Heart right ventricle (tissue), 16 donors: ENCODE measurements at regions not wholly inside any gene's neighbourhood (a gene's known extent, or its start where the extent isn't known, plus 50 kb on each side); places are given as distances from the start of the nearest gene placed in this dataset.

Source experiments
- ATAC-seq, 8 donors: fragments of 200-7000 bp; cut with Tn5 transposase; one replicate each; pipeline ENCODE4 v1.9.1; 2020; ENCODE audit warnings: mild to moderate bottlenecking in 8 of 8, moderate library complexity in 8 of 8, moderate number of reproducible peaks in 1 of 8
- DNase-seq, 2 donors: peaks; one replicate each; pipeline ENCODE4 v3.0.0-alpha.2; 2020
- H3K27ac ChIP-seq, 10 donors: fragments of 200-600 bp; sonication (generic) in 2 of 10; one replicate each; pipeline versions ENCODE4 v1.5.0 to v1.8.0; 2020 to 2022; ENCODE audit warnings: mild to moderate bottlenecking in 3 of 10
- H3K27me3 ChIP-seq, 7 donors: fragments of 200-600 bp; one replicate each; pipeline ENCODE4 v1.8.0; 2021 to 2022; ENCODE audit warnings: mild to moderate bottlenecking in 2 of 7
- H3K36me3 ChIP-seq, 9 donors: fragments of 200-600 bp; sonication (generic) in 1 of 9; one replicate each; pipeline versions ENCODE4 v1.5.0 to v1.8.0; 2020 to 2022; ENCODE audit warnings: mild to moderate bottlenecking in 2 of 9
- H3K4me1 ChIP-seq, 9 donors: fragments of 200-600 bp; sonication (generic) in 1 of 9; one replicate each; pipeline versions ENCODE4 v1.5.0 to v1.8.0; 2020 to 2022; ENCODE audit warnings: mild to moderate bottlenecking in 4 of 9
- H3K4me3 ChIP-seq, 10 donors: fragments of 200-600 bp; sonication (generic) in 2 of 10; one replicate each; pipeline versions ENCODE4 v1.5.0 to v1.8.0; 2020 to 2022; ENCODE audit warnings: mild to moderate bottlenecking in 7 of 10, moderate library complexity in 2 of 10
- H3K9me3 ChIP-seq, 11 donors: fragments of 200-600 bp in 10 of 11; sonication (generic) in 2 of 11; one replicate each; pipeline versions ENCODE4 v1.5.0 to v1.8.0; 2013 to 2022; ENCODE audit warnings: mild to moderate bottlenecking in 2 of 11, control low read depth in 1 of 11, moderate library complexity in 1 of 11
- CTCF ChIP-seq, 9 donors: fragments of 200-600 bp; sonication (generic) in 2 of 9; IDR thresholded peaks; one replicate each; pipeline versions ENCODE4 v1.5.0 to v1.8.0; 2021 to 2022; ENCODE audit warnings: antibody characterized with exemption in 9 of 9, mild to moderate bottlenecking in 5 of 9, moderate library complexity in 1 of 9
- WGBS, 2 donors: extraction: QIAGEN DNeasy Blood & Tissue Kit; methylation state at CpG; one replicate each; pipeline ENCODE4 v1.1.7; 2013; ENCODE audit warnings: inconsistent platforms in 1 of 2; 5-methylcytosine and 5-hydroxymethylcytosine counted together
- intact Hi-C, 10 donors: fragments of 100-400 bp; cut with DNase I; formaldehyde crosslinking; loops; one replicate each; pipeline versions ENCODE4 v1.11.1 to v1.14.2; 2022
- donor health status: Arrhythmogenic right ventricular cardiomyopathy.
- donor health status: ischemic (EF 13 %, LVEDD 7.1; RV severe dilation, severe dysfunction).
- donor health status: healthy with polysubstance abuse.
- donor health status: DM: no; HTN: yes; CAD: no.
- donor health status: DM: no; HTN: no; CAD: no.
- donor health status: ischemic (EF 25% LVEDD 6.9; RV normal size, moderate dysfunction).
- donor health status: ischemic (EF 25% LVEDD 5.7; RV mildly dilated, moderate dysfunction).
- donor health status: healthy.
- donor health status: DM: yes; HTN: yes; CAD: no.
- donor health status: Ischemic cardiomyopathy.
- donor health status: ischemic (EF 35%, LVEDD 5.7; RV mildly dilated, moderate dysfunction).
- donor health status: nonischemic (EF 11% LVEDD 7.7; RV severe dilation, severe dysfunction).
- donor health status: DM: yes; HTN: yes; CAD: no.
- donor health status: PGD.
- donor health status: ischemic (EF 29% LVEDD 5.4; RV normal size, mild dysfunction).
- donor health status: nonischemic (EF 23%, LVEDD 6.1; RV moderate dilation, normal function).

- intact Hi-C loops = no loop called here
- Histone ChIP-seq H3K36me3 (no peaks in the 10 kb centered on the region), H3K4me3 (no peak overlapping the region), H3K27me3 (peaks cover 0 to 7% (median 0%) of the 10 kb centered on the region in 7 donors), H3K4me1 (no peaks in the 10 kb centered on the region), H3K9me3 (peaks cover 0 to 3% (median 0%) of the 10 kb centered on the region in 11 donors), H3K27ac (no peak overlapping the region)
- ATAC-seq (no peak), DNase-seq (no peak)
- WGBS, 2 donors = 82 to 87% methylated on average over 22 of the region's 22 CpGs
- TF ChIP-seq CTCF (IDR thresholded peaks at IDR 0.05) = no peak
Measured at GRCh38 chr2:4002841-4003403, 299.5 kb downstream of the DCDC2C start.

DNA sequence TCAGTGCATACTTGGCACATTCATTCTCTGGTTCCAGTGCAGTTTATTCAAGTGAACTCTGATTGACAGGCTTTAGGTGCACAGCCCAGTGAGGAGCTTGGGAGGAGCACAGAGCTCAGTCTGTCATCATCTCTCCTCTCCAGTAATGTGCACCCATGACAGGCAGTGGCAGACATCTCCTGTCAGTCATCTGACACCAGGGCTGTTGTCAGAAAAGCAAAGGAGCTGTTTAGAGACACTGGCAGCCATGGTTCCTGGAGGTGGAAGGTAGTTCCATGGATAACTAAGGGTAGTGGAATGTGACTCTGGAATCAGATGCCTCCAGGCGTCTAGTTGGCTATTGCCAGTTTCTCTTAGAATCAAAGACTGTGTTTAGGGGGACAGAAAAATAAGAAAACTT, 308.8 kb downstream of the DCDC2C start:
- no peak for TF ChIP-seq CTCF (IDR thresholded peaks at IDR 0.05)
- H3K27me3 ChIP-seq = no peaks in the 10 kb centered on the region
- no peak overlapping the region for H3K4me3 ChIP-seq
- 67 to 76% methylated on average over 1 of the region's 1 CpG for WGBS, 2 donors
- ATAC-seq = no peak
- intact Hi-C loops = no loop called here
- H3K9me3 ChIP-seq = peaks cover 0 to 12% (median 0%) of the 10 kb centered on the region in 11 donors
- no peak overlapping the region for H3K27ac ChIP-seq
- H3K4me1 ChIP-seq = no peaks in the 10 kb centered on the region
- DNase-seq = no peak
- no peaks in the 10 kb centered on the region for H3K36me3 ChIP-seq

GRCh38 chr2:4018535-4018934, 315.2 kb downstream of the DCDC2C start:
- H3K4me1 ChIP-seq = no peaks in the 10 kb centered on the region
- intact Hi-C loops = no loop called here
- peaks cover 0 to 23% (median 0%) of the 10 kb centered on the region in 11 donors for H3K9me3 ChIP-seq
- H3K27ac ChIP-seq = no peak overlapping the region
- H3K36me3 ChIP-seq = no peaks in the 10 kb centered on the region
- TF ChIP-seq CTCF (IDR thresholded peaks at IDR 0.05) = no peak
- H3K27me3 ChIP-seq = no peaks in the 10 kb centered on the region
- no peak overlapping the region for H3K4me3 ChIP-seq
- DNase-seq = no peak
- no peak for ATAC-seq

DNA sequence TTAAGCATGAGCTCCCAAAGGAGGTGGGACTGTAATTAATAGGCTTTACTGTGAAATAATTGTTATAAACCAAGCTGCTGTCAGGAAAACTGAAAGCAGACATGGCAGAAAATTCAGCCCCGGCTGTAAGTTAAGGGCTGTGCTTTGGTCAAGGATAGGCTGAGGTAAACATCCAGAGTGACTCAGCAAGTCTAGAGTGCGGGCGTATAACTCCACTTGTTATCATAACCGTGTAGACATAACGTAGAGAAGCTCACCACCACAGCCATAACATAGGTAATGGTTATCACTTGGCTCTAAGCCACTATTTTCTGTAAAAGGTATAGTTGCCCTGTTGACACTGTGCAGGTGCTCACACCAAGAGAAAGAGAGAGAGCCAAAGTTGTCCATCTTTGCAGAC, 316.8 kb downstream of the DCDC2C start:
- no peak overlapping the region for H3K4me3 ChIP-seq
- H3K9me3 ChIP-seq = peaks cover 0 to 23% (median 0%) of the 10 kb centered on the region in 11 donors
- intact Hi-C loops = no loop called here
- no peaks in the 10 kb centered on the region for H3K27me3 ChIP-seq
- DNase-seq (no peak), ATAC-seq (no peak)
- H3K36me3 ChIP-seq = no peaks in the 10 kb centered on the region
- whole genome bisulfite sequencing, 2 donors = 52 to 59% methylated on average over 5 of the region's 5 CpGs
- no peak overlapping the region for H3K27ac ChIP-seq
- TF ChIP-seq CTCF (IDR thresholded peaks at IDR 0.05) = no peak
- H3K4me1 ChIP-seq = no peaks in the 10 kb centered on the region
